CD4-positive, alpha-beta T cell (primary cell): ENCODE measurements at regions not wholly inside any gene's neighbourhood (a gene's known extent, or its start where the extent isn't known, plus 50 kb on each side); places are given as distances from the start of the nearest gene placed in this dataset.

Experiments
- ATAC-seq: fragments of 200-7000 bp; cut with Tn5 transposase; one replicate; pipeline ENCODE4 v1.10.0; 2022; ENCODE audit warnings: mild to moderate bottlenecking; ENCODE audit not compliant: poor library complexity
- CTCF ChIA-PET: fragments of 350-600 bp; sonication (Branson Sonifier 250); formaldehyde crosslinking; loops from one replicate; lab custom pipeline; 2021; ENCODE audit warnings: antibody characterized with exemption, inconsistent platforms; lab: Charles Lee
- POLR2A ChIA-PET: fragments of 350-600 bp; sonication (Branson Sonifier 250); formaldehyde crosslinking; loops from one replicate; lab custom pipeline; 2021; ENCODE audit warnings: antibody characterized with exemption, inconsistent platforms; lab: Charles Lee
- DNase-seq, 14 experiments: peaks; one replicate each; pipeline ENCODE4 v3.0.0-alpha.2; 2013 to 2020; ENCODE audit warnings: mixed read lengths in 2 of 14
- H3K27ac ChIP-seq, 2 donors: one replicate each; pipeline versions ENCODE4 v1.5.1 to v1.7.0; 2013; ENCODE audit warnings: low read length in 2 of 2, low read depth in 1 of 2, mild to moderate bottlenecking in 1 of 2
- H3K27me3 ChIP-seq, 2 experiments: 1 replicate in 1 of 2; 2 replicates in 1 of 2; pipeline versions ENCODE4 v1.6.1 to v1.7.0; 2013; ENCODE audit warnings: low read length in 2 of 2, control low read depth in 1 of 2, mild to moderate bottlenecking in 1 of 2, moderate library complexity in 1 of 2; ENCODE audit not compliant: insufficient read depth in 2 of 2, control insufficient read depth in 1 of 2
- H3K36me3 ChIP-seq: one replicate; pipeline ENCODE4 v1.6.1; 2013; ENCODE audit warnings: low read length, control low read depth; ENCODE audit not compliant: insufficient read depth
- H3K4me1 ChIP-seq: one replicate; pipeline ENCODE4 v1.6.1; 2013; ENCODE audit warnings: low read length, control low read depth; ENCODE audit not compliant: insufficient read depth
- H3K4me3 ChIP-seq: one replicate; pipeline ENCODE4 v1.5.1; 2013; ENCODE audit warnings: mild to moderate bottlenecking, low read length, moderate library complexity
- H3K9me3 ChIP-seq, 2 experiments: 1 replicate in 1 of 2; 2 replicates in 1 of 2; pipeline versions ENCODE4 v1.6.1 to v1.7.0; 2013; ENCODE audit warnings: low read length in 2 of 2, mild to moderate bottlenecking in 2 of 2, control low read depth in 1 of 2, moderate library complexity in 1 of 2; ENCODE audit not compliant: control insufficient read depth in 1 of 2, insufficient read depth in 1 of 2
- H3K27ac Mint-ChIP-seq: one replicate; pipeline ENCODE4 v1.8.0; 2020; ENCODE audit warnings: mixed read lengths
- H3K27me3 Mint-ChIP-seq: one replicate; pipeline ENCODE4 v1.8.0; 2021; ENCODE audit warnings: mixed read lengths
- H3K36me3 Mint-ChIP-seq: one replicate; pipeline ENCODE4 v1.8.0; 2021; ENCODE audit warnings: low read depth, mixed read lengths
- H3K4me1 Mint-ChIP-seq: one replicate; pipeline ENCODE4 v1.8.0; 2021; ENCODE audit warnings: low read depth, mixed read lengths
- H3K4me3 Mint-ChIP-seq: one replicate; pipeline ENCODE4 v1.8.0; 2020; ENCODE audit warnings: mild to moderate bottlenecking, mixed read lengths
- H3K9me3 Mint-ChIP-seq: one replicate; pipeline ENCODE4 v1.8.0; 2020; ENCODE audit warnings: mixed read lengths
- CTCF ChIP-seq: fragments of 200-600 bp; IDR thresholded peaks from one replicate; pipeline ENCODE4 v1.8.0; 2022; ENCODE audit warnings: antibody characterized with exemption, mild to moderate bottlenecking
- intact Hi-C, 2 experiments: fragments of 100-400 bp; cut with DNase I in 1 of 2; cut with micrococcal nuclease in 1 of 2; formaldehyde crosslinking; loops; one replicate each; pipeline versions ENCODE4 v1.15.1 to v1.9.0; 2023 to 2025; cut with DNase I, micrococcal nuclease

GRCh38 chr20:50387218-50387995 lies 122.8 kb upstream of the PTPN1 start:
- intact Hi-C loops, result loop anchor here (5.0 to 10.0 kb wide), 2 partner anchors 47 to 195 kb away; partner anchors contain the start of gene CEBPB (in 1 of the 2)
- ATAC-seq (no peak), DNase-seq (no peak)
- no peak overlapping the region for H3K4me3 Mint-ChIP-seq
- H3K4me3 ChIP-seq, result no peak overlapping the region
- no peaks in the 10 kb centered on the region for H3K36me3 Mint-ChIP-seq
- TF ChIP-seq CTCF, result no peak
- peaks cover 54% of the 10 kb centered on the region for H3K4me1 Mint-ChIP-seq
- no peaks in the 10 kb centered on the region for H3K27me3 Mint-ChIP-seq
- H3K9me3 Mint-ChIP-seq, result no peaks in the 10 kb centered on the region
- no peak overlapping the region for H3K27ac ChIP-seq
- POLR2A ChIA-PET, result interaction anchor here (0.6 to 1.2 kb wide), 2 partner anchors 8 to 1768 kb away, joined by 3 to 4 read pairs; no protein-coding TSS in a partner anchor
- peaks cover 0 to 3% of the 10 kb centered on the region in 2 experiments for H3K9me3 ChIP-seq
- CTCF ChIA-PET, result no interaction called here
- H3K27me3 ChIP-seq, result no peaks in the 10 kb centered on the region
- peaks cover 50% of the 10 kb centered on the region for H3K4me1 ChIP-seq
- no peaks in the 10 kb centered on the region for H3K36me3 ChIP-seq
- peak overlapping the region; percentile 40 for H3K27ac Mint-ChIP-seq

GRCh38 chr20:50387996-50388332 lies 122.2 kb upstream of the PTPN1 start:
- no peak overlapping the region for H3K27ac ChIP-seq
- Mint-ChIP-seq H3K36me3 (no peaks in the 10 kb centered on the region), H3K9me3 (no peaks in the 10 kb centered on the region), H3K4me1 (peaks cover 51% of the 10 kb centered on the region), H3K27me3 (no peaks in the 10 kb centered on the region), H3K27ac (peak overlapping the region; percentile 70), H3K4me3 (no peak overlapping the region)
- H3K4me1 ChIP-seq, result peaks cover 45% of the 10 kb centered on the region
- H3K9me3 ChIP-seq, result no peaks in the 10 kb centered on the region
- no peaks in the 10 kb centered on the region for H3K36me3 ChIP-seq
- H3K4me3 ChIP-seq, result no peak overlapping the region
- no peak for TF ChIP-seq CTCF
- POLR2A ChIA-PET, result no interaction called here
- DNase-seq (no peak), ATAC-seq (no peak)
- H3K27me3 ChIP-seq, result no peaks in the 10 kb centered on the region
- CTCF ChIA-PET, result no interaction called here
- intact Hi-C loops, result loop anchor here (5.0 to 10.0 kb wide), 2 partner anchors 47 to 196 kb away; partner anchors contain the start of gene CEBPB (in 1 of the 2)

- Mint-ChIP-seq H3K4me3 (no peak overlapping the region), H3K27ac (peak overlapping the region; percentile 70), H3K9me3 (no peaks in the 10 kb centered on the region), H3K4me1 (peaks cover 43% of the 10 kb centered on the region), H3K36me3 (no peaks in the 10 kb centered on the region), H3K27me3 (no peaks in the 10 kb centered on the region)
- DNase-seq (no peak), ATAC-seq (no peak)
- ChIA-PET CTCF (no interaction called here), POLR2A (no interaction called here)
- H3K4me1 ChIP-seq, result peaks cover 42% of the 10 kb centered on the region
- intact Hi-C loops, result loop anchor here (5.0 to 10.0 kb wide), 2 partner anchors 46 to 197 kb away; partner anchors contain the start of gene CEBPB (in 1 of the 2)
- no peaks in the 10 kb centered on the region for H3K9me3 ChIP-seq
- H3K27ac ChIP-seq, result no peak overlapping the region
- H3K27me3 ChIP-seq, result no peaks in the 10 kb centered on the region
- H3K4me3 ChIP-seq, result no peak overlapping the region
- no peaks in the 10 kb centered on the region for H3K36me3 ChIP-seq
- TF ChIP-seq CTCF, result no peak
These were observed 121.3 kb upstream of the PTPN1 start for GRCh38 chr20:50388733-50389437.
